HepG2 (cell line): ENCODE measurements at regions not wholly inside any gene's neighbourhood (a gene's known extent, or its start where the extent isn't known, plus 50 kb on each side); places are given as distances from the start of the nearest gene placed in this dataset.

ENCODE experiments used
- ATAC-seq: fragments of 200-7000 bp; cut with Tn5 transposase; 3 replicates; pipeline ENCODE4 v1.9.1; 2020; ENCODE audit warnings: mild to moderate bottlenecking, moderate library complexity
- BruUV-seq: library from RNA; stranded (reverse); fragments of 400-500 nt; replicated peaks from 2 replicates; lab custom pipeline; 2021; lab: Mats Ljungman, UMichigan
- CTCF ChIA-PET: fragments of 300-600 bp; formaldehyde crosslinking; extraction: SDS; loops from one replicate; lab custom pipeline; 2021; ENCODE audit warnings: low total read pairs, inconsistent platforms, low intra/inter-chr PET ratio; lab: Yijun Ruan, JAX
- POLR2A ChIA-PET: fragments of 350-600 bp; sonication (Branson Sonifier 250); formaldehyde crosslinking; loops from one replicate; lab custom pipeline; 2020; ENCODE audit warnings: antibody characterized with exemption, inconsistent platforms; lab: Yijun Ruan, JAX
- DNase-seq: peaks from one replicate; pipeline ENCODE4 v3.0.0-alpha.2; 2015; ENCODE audit warnings: low spot score
- FAIRE-seq: peaks from 3 replicates; lab custom pipeline; 2011; peaks lifted over from hg19 to GRCh38; lab: Jason Lieb, UNC
- H2AFZ ChIP-seq: one replicate; pipeline ENCODE4 v1.6.1; 2011; ENCODE audit warnings: low read length, inconsistent platforms
- H3K27ac ChIP-seq: fragments of 300-600 bp; 3 replicates; pipeline ENCODE4 v1.8.0; 2011; ENCODE audit warnings: mixed run types, mild to moderate bottlenecking, mixed read lengths, low read length, inconsistent platforms; ENCODE audit not compliant: insufficient read depth; ENCODE audit errors: extremely low read length
- H3K27me3 ChIP-seq, 2 experiments: fragments of 200-600 bp in 1 of 2; 2 replicates in 1 of 2; 3 replicates in 1 of 2; pipeline versions ENCODE4 v1.6.0 to v1.8.0; 2011; ENCODE audit warnings: low read length in 2 of 2, mild to moderate bottlenecking in 2 of 2, moderate library complexity in 2 of 2, inconsistent platforms in 1 of 2; ENCODE audit not compliant: insufficient read depth in 2 of 2, control insufficient read depth in 1 of 2
- H3K36me3 ChIP-seq, 2 experiments: fragments of 200-600 bp in 1 of 2; replicated peaks in 1 of 2; 2 replicates in 1 of 2; 3 replicates in 1 of 2; pipeline versions ENCODE4 v1.5.1 to v1.8.0; 2011; ENCODE audit warnings: low read length in 2 of 2, inconsistent platforms in 1 of 2; ENCODE audit not compliant: insufficient read depth in 2 of 2, control insufficient read depth in 1 of 2
- H3K4me1 ChIP-seq: 2 replicates; pipeline ENCODE4 v1.5.1; 2012; ENCODE audit warnings: low read length, inconsistent platforms; ENCODE audit not compliant: insufficient read depth
- H3K4me2 ChIP-seq: 2 replicates; pipeline ENCODE4 v1.6.0; 2011; ENCODE audit warnings: low read depth, low read length, inconsistent platforms
- H3K4me3 ChIP-seq, 3 experiments: fragments of 200-600 bp in 1 of 3; sonication (generic), shearing (Covaris generic) in 1 of 3; replicated peaks in 1 of 3; 2 replicates each; pipeline ENCODE4 v1.5.1; 2011 to 2016; ENCODE audit warnings: low read length in 3 of 3, inconsistent platforms in 2 of 3, low read depth in 2 of 3, mild to moderate bottlenecking in 2 of 3, control low read depth in 1 of 3, mixed read lengths in 1 of 3; ENCODE audit not compliant: insufficient read depth in 1 of 3
- H3K79me2 ChIP-seq: one replicate; pipeline ENCODE4 v1.6.1; 2011; ENCODE audit warnings: low read length, inconsistent platforms; ENCODE audit not compliant: insufficient read depth
- H3K9ac ChIP-seq: 2 replicates; pipeline ENCODE4 v1.6.0; 2011; ENCODE audit warnings: mild to moderate bottlenecking, low read depth, low read length, inconsistent platforms; ENCODE audit not compliant: insufficient read depth
- H3K9me3 ChIP-seq: 2 replicates; pipeline ENCODE4 v1.5.1; 2012; ENCODE audit warnings: mild to moderate bottlenecking, low read length
- H4K20me1 ChIP-seq: 2 replicates; pipeline ENCODE4 v1.6.0; 2011; ENCODE audit warnings: inconsistent platforms, mild to moderate bottlenecking, low read length, moderate library complexity; ENCODE audit not compliant: insufficient read depth
- ARID2 ChIP-seq: sonication (generic); formaldehyde crosslinking; IDR thresholded peaks from 2 replicates; pipeline ENCODE4 v1.8.1; 2022; ENCODE audit warnings: mild to moderate bottlenecking, missing genetic modification reagents, borderline replicate concordance
- NFIC ChIP-seq: IDR thresholded peaks from 2 replicates; pipeline ENCODE4 v1.6.1; 2012; ENCODE audit warnings: mild to moderate bottlenecking, low read length, inconsistent platforms
- PCBP1 ChIP-seq: fragments of 200-400 bp; formaldehyde crosslinking; IDR thresholded peaks from 2 replicates; pipeline ENCODE4 v1.6.1; 2017; ENCODE audit warnings: mild to moderate bottlenecking, low read depth, low read length, borderline replicate concordance
- TCF7L2 ChIP-seq: IDR thresholded peaks from 2 replicates; pipeline ENCODE4 v1.6.1; 2011; ENCODE audit warnings: mild to moderate bottlenecking, low read depth, low read length, moderate library complexity
- ZNF552 ChIP-seq: sonication (generic); formaldehyde crosslinking; IDR thresholded peaks from 2 replicates; pipeline ENCODE4 v1.9.0; 2022; ENCODE audit warnings: missing genetic modification reagents, mild to moderate bottlenecking, borderline replicate concordance
- ZNF619 ChIP-seq: sonication (generic); formaldehyde crosslinking; IDR thresholded peaks from 2 replicates; pipeline ENCODE4 v1.4.0; 2020; ENCODE audit warnings: mild to moderate bottlenecking, missing genetic modification reagents
- WGBS: methylation state at CpG from one replicate; pipeline ENCODE4 v1.1.6; 2017; ENCODE audit warnings: low lambda C conversion rate; 5-methylcytosine and 5-hydroxymethylcytosine counted together
- in situ Hi-C: cut with HindIII; loops from 2 replicates; pipeline ENCODE4 v1.10.0; 2017; ENCODE audit warnings: low pct_unique_long_range_greater_than_20kb; ENCODE audit not compliant: extremely low pct_ligation_motif_present
- intact Hi-C: fragments of 100-400 bp; cut with micrococcal nuclease; formaldehyde crosslinking; loops from one replicate; pipeline ENCODE4 v1.10.0; 2022; ENCODE audit not compliant: unreplicated experiment
- TF ChIP-seq, protein P1 (sequence below): sonication (generic); formaldehyde crosslinking; IDR thresholded peaks from 2 replicates; pipeline ENCODE4 v1.4.0; 2020; ENCODE audit warnings: missing genetic modification reagents, borderline replicate concordance
- TF ChIP-seq, protein P2 (sequence below): IDR thresholded peaks from 2 replicates; pipeline ENCODE4 v1.4.0; 2020; ENCODE audit warnings: mild to moderate bottlenecking, missing genetic modification reagents
- TF ChIP-seq, protein P3 (sequence below): sonication (generic); formaldehyde crosslinking; IDR thresholded peaks from 2 replicates; pipeline ENCODE4 v1.5.0; 2020; ENCODE audit warnings: mild to moderate bottlenecking, missing genetic modification reagents
- TF ChIP-seq, protein P4 (sequence below): sonication (generic); formaldehyde crosslinking; IDR thresholded peaks from 2 replicates; pipeline ENCODE4 v1.5.0; 2020; ENCODE audit warnings: missing genetic modification reagents, mild to moderate bottlenecking, borderline replicate concordance
- TF ChIP-seq, protein P5 (sequence below): sonication (generic); formaldehyde crosslinking; IDR thresholded peaks from 2 replicates; pipeline ENCODE4 v1.5.0; 2020; ENCODE audit warnings: missing genetic modification reagents

DNA sequence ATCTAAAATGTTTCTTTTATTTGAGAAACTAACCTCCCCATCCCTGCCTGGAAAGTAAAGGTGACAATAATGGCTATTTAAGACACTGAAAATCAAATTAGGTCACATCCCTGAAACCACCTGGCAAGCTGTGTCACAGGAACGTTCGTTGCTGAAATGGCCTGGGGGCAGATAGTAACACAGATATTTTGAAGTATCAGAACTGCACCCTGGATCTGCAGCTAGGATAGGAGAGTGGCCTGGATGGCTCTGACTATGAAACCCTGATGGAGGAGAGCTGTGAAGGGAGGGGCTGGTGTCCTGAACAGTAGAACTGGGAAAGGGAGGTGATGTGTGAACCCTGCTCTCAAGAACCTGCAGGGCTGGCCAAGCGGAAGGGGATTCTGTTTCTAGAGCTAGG is 648.3 kb upstream of the CFAP20DC start:
- 4% methylated on average over 3 of the region's 3 CpGs for WGBS
- POLR2A ChIA-PET: no interaction called here
- TF ChIP-seq, protein P1, sequence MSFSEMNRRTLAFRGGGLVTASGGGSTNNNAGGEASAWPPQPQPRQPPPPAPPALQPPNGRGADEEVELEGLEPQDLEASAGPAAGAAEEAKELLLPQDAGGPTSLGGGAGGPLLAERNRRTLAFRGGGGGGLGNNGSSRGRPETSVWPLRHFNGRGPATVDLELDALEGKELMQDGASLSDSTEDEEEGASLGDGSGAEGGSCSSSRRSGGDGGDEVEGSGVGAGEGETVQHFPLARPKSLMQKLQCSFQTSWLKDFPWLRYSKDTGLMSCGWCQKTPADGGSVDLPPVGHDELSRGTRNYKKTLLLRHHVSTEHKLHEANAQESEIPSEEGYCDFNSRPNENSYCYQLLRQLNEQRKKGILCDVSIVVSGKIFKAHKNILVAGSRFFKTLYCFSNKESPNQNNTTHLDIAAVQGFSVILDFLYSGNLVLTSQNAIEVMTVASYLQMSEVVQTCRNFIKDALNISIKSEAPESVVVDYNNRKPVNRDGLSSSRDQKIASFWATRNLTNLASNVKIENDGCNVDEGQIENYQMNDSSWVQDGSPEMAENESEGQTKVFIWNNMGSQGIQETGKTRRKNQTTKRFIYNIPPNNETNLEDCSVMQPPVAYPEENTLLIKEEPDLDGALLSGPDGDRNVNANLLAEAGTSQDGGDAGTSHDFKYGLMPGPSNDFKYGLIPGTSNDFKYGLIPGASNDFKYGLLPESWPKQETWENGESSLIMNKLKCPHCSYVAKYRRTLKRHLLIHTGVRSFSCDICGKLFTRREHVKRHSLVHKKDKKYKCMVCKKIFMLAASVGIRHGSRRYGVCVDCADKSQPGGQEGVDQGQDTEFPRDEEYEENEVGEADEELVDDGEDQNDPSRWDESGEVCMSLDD: no peak
- TF ChIP-seq, protein P2, sequence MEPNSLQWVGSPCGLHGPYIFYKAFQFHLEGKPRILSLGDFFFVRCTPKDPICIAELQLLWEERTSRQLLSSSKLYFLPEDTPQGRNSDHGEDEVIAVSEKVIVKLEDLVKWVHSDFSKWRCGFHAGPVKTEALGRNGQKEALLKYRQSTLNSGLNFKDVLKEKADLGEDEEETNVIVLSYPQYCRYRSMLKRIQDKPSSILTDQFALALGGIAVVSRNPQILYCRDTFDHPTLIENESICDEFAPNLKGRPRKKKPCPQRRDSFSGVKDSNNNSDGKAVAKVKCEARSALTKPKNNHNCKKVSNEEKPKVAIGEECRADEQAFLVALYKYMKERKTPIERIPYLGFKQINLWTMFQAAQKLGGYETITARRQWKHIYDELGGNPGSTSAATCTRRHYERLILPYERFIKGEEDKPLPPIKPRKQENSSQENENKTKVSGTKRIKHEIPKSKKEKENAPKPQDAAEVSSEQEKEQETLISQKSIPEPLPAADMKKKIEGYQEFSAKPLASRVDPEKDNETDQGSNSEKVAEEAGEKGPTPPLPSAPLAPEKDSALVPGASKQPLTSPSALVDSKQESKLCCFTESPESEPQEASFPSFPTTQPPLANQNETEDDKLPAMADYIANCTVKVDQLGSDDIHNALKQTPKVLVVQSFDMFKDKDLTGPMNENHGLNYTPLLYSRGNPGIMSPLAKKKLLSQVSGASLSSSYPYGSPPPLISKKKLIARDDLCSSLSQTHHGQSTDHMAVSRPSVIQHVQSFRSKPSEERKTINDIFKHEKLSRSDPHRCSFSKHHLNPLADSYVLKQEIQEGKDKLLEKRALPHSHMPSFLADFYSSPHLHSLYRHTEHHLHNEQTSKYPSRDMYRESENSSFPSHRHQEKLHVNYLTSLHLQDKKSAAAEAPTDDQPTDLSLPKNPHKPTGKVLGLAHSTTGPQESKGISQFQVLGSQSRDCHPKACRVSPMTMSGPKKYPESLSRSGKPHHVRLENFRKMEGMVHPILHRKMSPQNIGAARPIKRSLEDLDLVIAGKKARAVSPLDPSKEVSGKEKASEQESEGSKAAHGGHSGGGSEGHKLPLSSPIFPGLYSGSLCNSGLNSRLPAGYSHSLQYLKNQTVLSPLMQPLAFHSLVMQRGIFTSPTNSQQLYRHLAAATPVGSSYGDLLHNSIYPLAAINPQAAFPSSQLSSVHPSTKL (CRISPR knock-in tag): no peak
- TF ChIP-seq ZNF552 (CRISPR knock-in tag) (no peak), ARID2 (no peak), TCF7L2 (no peak), NFIC (no peak), ZNF619 (no peak), PCBP1 (no peak)
- TF ChIP-seq, protein P3, sequence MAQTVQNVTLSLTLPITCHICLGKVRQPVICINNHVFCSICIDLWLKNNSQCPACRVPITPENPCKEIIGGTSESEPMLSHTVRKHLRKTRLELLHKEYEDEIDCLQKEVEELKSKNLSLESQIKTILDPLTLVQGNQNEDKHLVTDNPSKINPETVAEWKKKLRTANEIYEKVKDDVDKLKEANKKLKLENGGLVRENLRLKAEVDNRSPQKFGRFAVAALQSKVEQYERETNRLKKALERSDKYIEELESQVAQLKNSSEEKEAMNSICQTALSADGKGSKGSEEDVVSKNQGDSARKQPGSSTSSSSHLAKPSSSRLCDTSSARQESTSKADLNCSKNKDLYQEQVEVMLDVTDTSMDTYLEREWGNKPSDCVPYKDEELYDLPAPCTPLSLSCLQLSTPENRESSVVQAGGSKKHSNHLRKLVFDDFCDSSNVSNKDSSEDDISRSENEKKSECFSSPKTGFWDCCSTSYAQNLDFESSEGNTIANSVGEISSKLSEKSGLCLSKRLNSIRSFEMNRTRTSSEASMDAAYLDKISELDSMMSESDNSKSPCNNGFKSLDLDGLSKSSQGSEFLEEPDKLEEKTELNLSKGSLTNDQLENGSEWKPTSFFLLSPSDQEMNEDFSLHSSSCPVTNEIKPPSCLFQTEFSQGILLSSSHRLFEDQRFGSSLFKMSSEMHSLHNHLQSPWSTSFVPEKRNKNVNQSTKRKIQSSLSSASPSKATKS: no peak
- TF ChIP-seq, protein P4, sequence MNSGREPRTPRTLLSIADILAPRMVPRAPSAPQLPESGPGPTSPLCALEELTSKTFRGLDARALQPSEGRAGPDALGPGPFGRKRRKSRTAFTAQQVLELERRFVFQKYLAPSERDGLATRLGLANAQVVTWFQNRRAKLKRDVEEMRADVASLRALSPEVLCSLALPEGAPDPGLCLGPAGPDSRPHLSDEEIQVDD (CRISPR knock-in tag): no peak
- TF ChIP-seq, protein P5, sequence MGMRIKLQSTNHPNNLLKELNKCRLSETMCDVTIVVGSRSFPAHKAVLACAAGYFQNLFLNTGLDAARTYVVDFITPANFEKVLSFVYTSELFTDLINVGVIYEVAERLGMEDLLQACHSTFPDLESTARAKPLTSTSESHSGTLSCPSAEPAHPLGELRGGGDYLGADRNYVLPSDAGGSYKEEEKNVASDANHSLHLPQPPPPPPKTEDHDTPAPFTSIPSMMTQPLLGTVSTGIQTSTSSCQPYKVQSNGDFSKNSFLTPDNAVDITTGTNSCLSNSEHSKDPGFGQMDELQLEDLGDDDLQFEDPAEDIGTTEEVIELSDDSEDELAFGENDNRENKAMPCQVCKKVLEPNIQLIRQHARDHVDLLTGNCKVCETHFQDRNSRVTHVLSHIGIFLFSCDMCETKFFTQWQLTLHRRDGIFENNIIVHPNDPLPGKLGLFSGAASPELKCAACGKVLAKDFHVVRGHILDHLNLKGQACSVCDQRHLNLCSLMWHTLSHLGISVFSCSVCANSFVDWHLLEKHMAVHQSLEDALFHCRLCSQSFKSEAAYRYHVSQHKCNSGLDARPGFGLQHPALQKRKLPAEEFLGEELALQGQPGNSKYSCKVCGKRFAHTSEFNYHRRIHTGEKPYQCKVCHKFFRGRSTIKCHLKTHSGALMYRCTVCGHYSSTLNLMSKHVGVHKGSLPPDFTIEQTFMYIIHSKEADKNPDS (CRISPR knock-in tag): no peak

More for the DNA sequence above, 648.3 kb upstream of the CFAP20DC start:
- no peak overlapping the region for H3K4me2 ChIP-seq
- no peak overlapping the region for H2AFZ ChIP-seq
- CTCF ChIA-PET: no interaction called here
- H3K4me1 ChIP-seq: no peaks in the 10 kb centered on the region
- intact Hi-C loops (no loop called here), in situ Hi-C loops (no loop called here)
- no peaks in the 10 kb centered on the region for H4K20me1 ChIP-seq
- H3K9ac ChIP-seq: no peak overlapping the region
- ATAC-seq (no peak), DNase-seq (no peak), FAIRE-seq (no peak)
- no peaks in the 10 kb centered on the region for H3K9me3 ChIP-seq
- H3K4me3 ChIP-seq: no peak overlapping the region
- H3K36me3 ChIP-seq: no peaks in the 10 kb centered on the region
- no TSS peak for BruUV-seq
- H3K27ac ChIP-seq: no peak overlapping the region
- H3K27me3 ChIP-seq: no peaks in the 10 kb centered on the region
- H3K79me2 ChIP-seq: no peaks in the 10 kb centered on the region
